ENCODE measurements at regions not wholly inside any gene's neighbourhood (a gene's known extent, or its start where the extent isn't known, plus 50 kb on each side); places are given as distances from the start of the nearest gene placed in this dataset.

GRCh38 chr2:61770298-61770697 lies 83.6 kb downstream of the FAM161A start:
- no peaks in the 10 kb centered on the region for H3K79me2 ChIP-seq (ENCODE audit: insufficient read depth, low read length)
- H3F3A ChIP-seq (ENCODE audit: insufficient read depth): no peaks in the 10 kb centered on the region
- H3K4me3 ChIP-seq (ENCODE audit: insufficient read depth, low read length, poor library complexity, severe bottlenecking): no peak overlapping the region
- H3K9me2 ChIP-seq (replicated peaks; ENCODE audit: insufficient read depth, low read length): no peaks in the 10 kb centered on the region
- H3K27ac ChIP-seq (ENCODE audit: low read depth, low read length): no peak overlapping the region
- no peak overlapping the region for H2AFZ ChIP-seq (ENCODE audit: low read depth, low read length, severe bottlenecking)
- H3K9ac ChIP-seq (ENCODE audit: low read length): no peak overlapping the region
- no peaks in the 10 kb centered on the region for H3K36me3 ChIP-seq (ENCODE audit: low read length)
- no peaks in the 10 kb centered on the region for H4K20me1 ChIP-seq (ENCODE audit: low read depth, low read length)
- H3K27me3 ChIP-seq (ENCODE audit: low read length): no peaks in the 10 kb centered on the region
- H3K4me2 ChIP-seq (ENCODE audit: low read depth, low read length, poor library complexity, severe bottlenecking): no peak overlapping the region
- no peaks in the 10 kb centered on the region for H3K9me3 ChIP-seq (ENCODE audit: insufficient read depth, low read length)
- TF ChIP-seq EZH2phosphoT487 (conservative IDR thresholded peaks at IDR 0.05; ENCODE audit: low read length): no peak
- TF ChIP-seq CTCF (IDR thresholded peaks at IDR 0.05; ENCODE audit: insufficient read depth, low read length, poor library complexity, severe bottlenecking): no peak

GRCh38 chr2:61769093-61769675 lies 84.7 kb downstream of the FAM161A start:
- Histone ChIP-seq H3K9me3 (ENCODE audit: insufficient read depth, low read length) (no peaks in the 10 kb centered on the region), H3F3A (ENCODE audit: insufficient read depth) (no peaks in the 10 kb centered on the region), H3K79me2 (ENCODE audit: insufficient read depth, low read length) (no peaks in the 10 kb centered on the region), H3K27ac (ENCODE audit: low read depth, low read length) (no peak overlapping the region), H2AFZ (ENCODE audit: low read depth, low read length, severe bottlenecking) (no peak overlapping the region), H3K4me2 (ENCODE audit: low read depth, low read length, poor library complexity, severe bottlenecking) (no peak overlapping the region), H4K20me1 (ENCODE audit: low read depth, low read length) (no peaks in the 10 kb centered on the region), H3K9me2 (replicated peaks; ENCODE audit: insufficient read depth, low read length) (no peaks in the 10 kb centered on the region), H3K9ac (ENCODE audit: low read length) (no peak overlapping the region), H3K4me3 (ENCODE audit: insufficient read depth, low read length, poor library complexity, severe bottlenecking) (no peak overlapping the region), H3K36me3 (ENCODE audit: low read length) (no peaks in the 10 kb centered on the region), H3K27me3 (ENCODE audit: low read length) (no peaks in the 10 kb centered on the region)
- no peak for TF ChIP-seq CTCF (IDR thresholded peaks at IDR 0.05; ENCODE audit: insufficient read depth, low read length, poor library complexity, severe bottlenecking)
- no peak for TF ChIP-seq EZH2phosphoT487 (conservative IDR thresholded peaks at IDR 0.05; ENCODE audit: low read length)

- Histone ChIP-seq H3K9me2 (replicated peaks; ENCODE audit: insufficient read depth, low read length) (no peaks in the 10 kb centered on the region), H2AFZ (ENCODE audit: low read depth, low read length, severe bottlenecking) (peak overlapping the region; percentile 98), H3K9me3 (ENCODE audit: insufficient read depth, low read length) (no peaks in the 10 kb centered on the region), H3K27ac (ENCODE audit: low read depth, low read length) (no peak overlapping the region), H3K27me3 (ENCODE audit: low read length) (no peaks in the 10 kb centered on the region), H3K36me3 (ENCODE audit: low read length) (no peaks in the 10 kb centered on the region), H3F3A (ENCODE audit: insufficient read depth) (no peaks in the 10 kb centered on the region), H4K20me1 (ENCODE audit: low read depth, low read length) (no peaks in the 10 kb centered on the region), H3K9ac (ENCODE audit: low read length) (peak overlapping the region; percentile 54), H3K4me3 (ENCODE audit: insufficient read depth, low read length, poor library complexity, severe bottlenecking) (peak overlapping the region; percentile 56), H3K4me2 (ENCODE audit: low read depth, low read length, poor library complexity, severe bottlenecking) (peak overlapping the region; percentile 71), H3K79me2 (ENCODE audit: insufficient read depth, low read length) (no peaks in the 10 kb centered on the region)
- no peak for TF ChIP-seq EZH2phosphoT487 (conservative IDR thresholded peaks at IDR 0.05; ENCODE audit: low read length)
- TF ChIP-seq CTCF (IDR thresholded peaks at IDR 0.05; ENCODE audit: insufficient read depth, low read length, poor library complexity, severe bottlenecking): no peak
Measured at GRCh38 chr2:61764035-61764800, 89.6 kb downstream of the FAM161A start.
